ENCODE measurements at regions not wholly inside any gene's neighbourhood (a gene's known extent, or its start where the extent isn't known, plus 50 kb on each side); places are given as distances from the start of the nearest gene placed in this dataset.

DNA sequence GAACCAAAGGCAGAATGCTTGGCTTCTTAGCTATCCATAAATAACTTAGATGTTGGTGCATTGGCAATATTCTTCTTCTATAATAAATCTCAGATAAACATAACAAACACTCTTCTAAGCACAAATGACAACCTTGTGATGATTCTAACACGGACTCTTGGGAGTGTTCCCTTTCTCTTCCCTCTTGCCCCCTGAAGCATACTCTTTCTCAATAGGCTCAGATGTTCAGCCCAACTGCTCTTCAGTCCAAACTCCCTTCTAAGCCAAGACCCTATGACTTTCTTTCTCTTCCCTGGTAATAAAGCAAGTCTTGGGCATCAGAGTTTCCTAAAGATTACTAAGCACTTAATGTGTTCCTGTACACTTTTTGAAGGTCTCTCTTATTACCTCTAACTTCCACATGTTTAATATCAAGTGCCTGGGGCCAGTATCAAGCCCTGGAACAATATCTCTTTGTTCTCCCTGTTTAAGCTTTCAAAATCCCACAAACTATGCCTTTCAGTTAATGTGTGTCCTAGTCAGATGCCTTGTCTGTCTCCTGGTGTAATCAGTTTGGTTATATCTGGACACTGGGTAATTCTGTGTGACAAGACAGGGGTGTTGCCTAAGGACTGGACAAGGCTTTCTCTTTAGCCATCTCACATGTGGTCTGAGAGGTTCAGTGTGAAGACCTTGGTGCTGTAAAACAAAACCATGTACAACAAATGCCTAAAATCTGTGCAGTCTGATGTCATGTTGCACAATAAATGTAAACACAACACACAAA, 92.9 kb upstream of the IVNS1ABP start:
- TF ChIP-seq, protein P1, sequence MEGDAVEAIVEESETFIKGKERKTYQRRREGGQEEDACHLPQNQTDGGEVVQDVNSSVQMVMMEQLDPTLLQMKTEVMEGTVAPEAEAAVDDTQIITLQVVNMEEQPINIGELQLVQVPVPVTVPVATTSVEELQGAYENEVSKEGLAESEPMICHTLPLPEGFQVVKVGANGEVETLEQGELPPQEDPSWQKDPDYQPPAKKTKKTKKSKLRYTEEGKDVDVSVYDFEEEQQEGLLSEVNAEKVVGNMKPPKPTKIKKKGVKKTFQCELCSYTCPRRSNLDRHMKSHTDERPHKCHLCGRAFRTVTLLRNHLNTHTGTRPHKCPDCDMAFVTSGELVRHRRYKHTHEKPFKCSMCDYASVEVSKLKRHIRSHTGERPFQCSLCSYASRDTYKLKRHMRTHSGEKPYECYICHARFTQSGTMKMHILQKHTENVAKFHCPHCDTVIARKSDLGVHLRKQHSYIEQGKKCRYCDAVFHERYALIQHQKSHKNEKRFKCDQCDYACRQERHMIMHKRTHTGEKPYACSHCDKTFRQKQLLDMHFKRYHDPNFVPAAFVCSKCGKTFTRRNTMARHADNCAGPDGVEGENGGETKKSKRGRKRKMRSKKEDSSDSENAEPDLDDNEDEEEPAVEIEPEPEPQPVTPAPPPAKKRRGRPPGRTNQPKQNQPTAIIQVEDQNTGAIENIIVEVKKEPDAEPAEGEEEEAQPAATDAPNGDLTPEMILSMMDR (IDR thresholded peaks at IDR 0.05) = no peak
- TF ChIP-seq POLR2A (IDR thresholded peaks at IDR 0.05) = no peak
